Right atrium auricular region (tissue), 2 donors: ENCODE measurements at regions not wholly inside any gene's neighbourhood (a gene's known extent, or its start where the extent isn't known, plus 50 kb on each side); places are given as distances from the start of the nearest gene placed in this dataset.

Source experiments
- DNase-seq: peaks from one replicate; pipeline ENCODE4 v3.0.0-alpha.2; 2019; ENCODE audit warnings: low spot score
- H3K27ac ChIP-seq, 2 donors: fragments of 200-600 bp; sonication (generic); 1 replicate in 1 of 2; 2 replicates in 1 of 2; pipeline ENCODE4 v1.5.1; 2016 to 2019
- H3K27me3 ChIP-seq, 2 donors: fragments of 200-600 bp; sonication (generic); one replicate each; pipeline versions ENCODE4 v1.5.1 to v1.6.0; 2017 to 2019
- H3K36me3 ChIP-seq: fragments of 200-600 bp; sonication (generic); one replicate; pipeline ENCODE4 v1.5.1; 2016
- H3K4me1 ChIP-seq, 2 donors: fragments of 200-600 bp; sonication (generic); one replicate each; pipeline versions ENCODE4 v1.5.1 to v1.6.0; 2017 to 2019
- H3K4me3 ChIP-seq, 2 donors: fragments of 200-600 bp; sonication (generic); 1 replicate in 1 of 2; 2 replicates in 1 of 2; pipeline ENCODE4 v1.5.1; 2017 to 2019; ENCODE audit warnings: mild to moderate bottlenecking in 1 of 2, moderate library complexity in 1 of 2
- H3K9me3 ChIP-seq, 2 donors: fragments of 200-600 bp; sonication (generic); one replicate each; pipeline ENCODE4 v1.5.1; 2019
- TF ChIP-seq, protein P1 (sequence below), 2 donors: fragments of 200-600 bp; sonication (generic); IDR thresholded peaks; one replicate each; pipeline ENCODE4 v1.5.1; 2019; ENCODE audit warnings: antibody characterized with exemption in 2 of 2

- no peak overlapping the region for H3K27ac ChIP-seq
- no peak overlapping the region for H3K4me3 ChIP-seq
- DNase-seq = no peak
- H3K36me3 ChIP-seq = no peaks in the 10 kb centered on the region
- no peaks in the 10 kb centered on the region for H3K4me1 ChIP-seq
- TF ChIP-seq, protein P1, sequence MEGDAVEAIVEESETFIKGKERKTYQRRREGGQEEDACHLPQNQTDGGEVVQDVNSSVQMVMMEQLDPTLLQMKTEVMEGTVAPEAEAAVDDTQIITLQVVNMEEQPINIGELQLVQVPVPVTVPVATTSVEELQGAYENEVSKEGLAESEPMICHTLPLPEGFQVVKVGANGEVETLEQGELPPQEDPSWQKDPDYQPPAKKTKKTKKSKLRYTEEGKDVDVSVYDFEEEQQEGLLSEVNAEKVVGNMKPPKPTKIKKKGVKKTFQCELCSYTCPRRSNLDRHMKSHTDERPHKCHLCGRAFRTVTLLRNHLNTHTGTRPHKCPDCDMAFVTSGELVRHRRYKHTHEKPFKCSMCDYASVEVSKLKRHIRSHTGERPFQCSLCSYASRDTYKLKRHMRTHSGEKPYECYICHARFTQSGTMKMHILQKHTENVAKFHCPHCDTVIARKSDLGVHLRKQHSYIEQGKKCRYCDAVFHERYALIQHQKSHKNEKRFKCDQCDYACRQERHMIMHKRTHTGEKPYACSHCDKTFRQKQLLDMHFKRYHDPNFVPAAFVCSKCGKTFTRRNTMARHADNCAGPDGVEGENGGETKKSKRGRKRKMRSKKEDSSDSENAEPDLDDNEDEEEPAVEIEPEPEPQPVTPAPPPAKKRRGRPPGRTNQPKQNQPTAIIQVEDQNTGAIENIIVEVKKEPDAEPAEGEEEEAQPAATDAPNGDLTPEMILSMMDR (IDR thresholded peaks at IDR 0.05) = no peak
- no peaks in the 10 kb centered on the region for H3K27me3 ChIP-seq
- H3K9me3 ChIP-seq = no peaks in the 10 kb centered on the region
Measured at GRCh38 chr9:95724253-95724991, 151.1 kb upstream of the ERCC6L2 start.

- no peaks in the 10 kb centered on the region for H3K4me1 ChIP-seq
Measured at GRCh38 chr9:95722141-95722540, 153.3 kb upstream of the ERCC6L2 start.

GRCh38 chr9:95721061-95721531 lies 154.4 kb upstream of the ERCC6L2 start:
- no peak overlapping the region for H3K4me3 ChIP-seq
- no peak overlapping the region for H3K27ac ChIP-seq
- no peaks in the 10 kb centered on the region for H3K9me3 ChIP-seq
- H3K4me1 ChIP-seq = no peaks in the 10 kb centered on the region
- TF ChIP-seq, protein P1 (IDR thresholded peaks at IDR 0.05) = no peak
- H3K36me3 ChIP-seq = no peaks in the 10 kb centered on the region
- H3K27me3 ChIP-seq = no peaks in the 10 kb centered on the region
- DNase-seq = no peak

More at GRCh38 chr9:95722141-95722540, 153.3 kb upstream of the ERCC6L2 start:
- Histone ChIP-seq H3K4me3 (no peak overlapping the region), H3K36me3 (no peaks in the 10 kb centered on the region), H3K27ac (no peak overlapping the region), H3K27me3 (no peaks in the 10 kb centered on the region), H3K9me3 (no peaks in the 10 kb centered on the region)
- TF ChIP-seq, protein P1 (IDR thresholded peaks at IDR 0.05) = no peak
- DNase-seq = no peak

- TF ChIP-seq, protein P1 (IDR thresholded peaks at IDR 0.05) = no peak
- Histone ChIP-seq H3K4me3 (no peak overlapping the region), H3K27me3 (no peaks in the 10 kb centered on the region), H3K27ac (no peak overlapping the region), H3K36me3 (no peaks in the 10 kb centered on the region), H3K9me3 (no peaks in the 10 kb centered on the region), H3K4me1 (no peaks in the 10 kb centered on the region)
- DNase-seq = no peak
Measured at GRCh38 chr9:95720496-95720895, 155.0 kb upstream of the ERCC6L2 start.

- DNase-seq = no peak
- Histone ChIP-seq H3K4me1 (no peaks in the 10 kb centered on the region), H3K27ac (no peak overlapping the region), H3K9me3 (no peaks in the 10 kb centered on the region), H3K4me3 (no peak overlapping the region), H3K27me3 (no peaks in the 10 kb centered on the region), H3K36me3 (no peaks in the 10 kb centered on the region)
- TF ChIP-seq, protein P1 (IDR thresholded peaks at IDR 0.05) = no peak
Measured at GRCh38 chr9:95719354-95719753, 156.1 kb upstream of the ERCC6L2 start.

DNA sequence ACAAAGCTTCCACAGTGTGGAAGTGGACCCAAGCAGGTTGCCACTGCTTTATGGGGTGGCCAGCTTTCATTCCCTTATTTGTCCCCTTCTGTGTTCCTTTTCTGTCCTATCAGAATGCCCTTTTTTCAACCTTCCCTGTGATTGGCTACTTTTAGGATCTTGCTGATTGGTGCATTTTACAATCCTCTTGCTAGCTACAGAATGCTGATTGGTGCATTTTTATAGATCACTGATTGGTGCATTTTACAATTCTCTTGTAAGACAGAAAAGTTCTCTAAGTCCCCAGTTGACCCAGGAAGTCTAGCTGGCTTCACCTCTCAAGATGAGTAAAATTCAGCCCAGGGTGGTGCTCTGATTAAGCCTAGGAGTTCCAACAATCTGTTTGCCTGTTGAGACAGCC lies 157.2 kb upstream of the ERCC6L2 start:
- no peak for DNase-seq
- Histone ChIP-seq H3K9me3 (no peaks in the 10 kb centered on the region), H3K4me3 (no peak overlapping the region), H3K4me1 (no peaks in the 10 kb centered on the region), H3K27me3 (no peaks in the 10 kb centered on the region), H3K36me3 (no peaks in the 10 kb centered on the region), H3K27ac (no peak overlapping the region)
- TF ChIP-seq, protein P1 (IDR thresholded peaks at IDR 0.05) = no peak
